Kidney epithelial cell (primary cell): ENCODE measurements at regions not wholly inside any gene's neighbourhood (a gene's known extent, or its start where the extent isn't known, plus 50 kb on each side); places are given as distances from the start of the nearest gene placed in this dataset.
"Not testable (repeated sequence)": the region's sequence is repeated elsewhere in the genome, so short reads cannot be mapped to it uniquely, and the experiment has no call there.

Experiments
- DNase-seq: peaks from one replicate; pipeline ENCODE4 v3.0.0-alpha.2; 2010; ENCODE audit warnings: low read depth
- H3K27me3 ChIP-seq: 2 replicates; pipeline ENCODE4 v1.6.0; 2011; ENCODE audit warnings: low read length; ENCODE audit not compliant: control insufficient read depth, insufficient read depth
- H3K36me3 ChIP-seq: 2 replicates; pipeline ENCODE4 v1.5.1; 2011; ENCODE audit warnings: low read length; ENCODE audit not compliant: control insufficient read depth, insufficient read depth
- H3K4me3 ChIP-seq: 2 replicates; pipeline ENCODE4 v1.5.1; 2011; ENCODE audit warnings: low read depth, mild to moderate bottlenecking, control low read depth, low read length
- CTCF ChIP-seq: IDR thresholded peaks from 2 replicates; pipeline ENCODE4 v1.5.1; 2011; ENCODE audit warnings: mild to moderate bottlenecking, moderate library complexity, low read length, control low read depth, inconsistent platforms; ENCODE audit not compliant: insufficient read depth, poor library complexity, severe bottlenecking

- no peak for DNase-seq
- no peak for TF ChIP-seq CTCF
- Histone ChIP-seq H3K27me3 (no peaks in the 10 kb centered on the region), H3K4me3 (no peak overlapping the region), H3K36me3 (no peaks in the 10 kb centered on the region)
Observed at GRCh38 chrX:7996851-7997250, 69.6 kb upstream of the PNPLA4 start.

GRCh38 chrX:7996414-7996813 is 69.2 kb upstream of the PNPLA4 start:
- no peaks in the 10 kb centered on the region for H3K27me3 ChIP-seq
- no peak for DNase-seq
- H3K36me3 ChIP-seq, result no peaks in the 10 kb centered on the region
- peak; percentile 48 for TF ChIP-seq CTCF
- H3K4me3 ChIP-seq, result no peak overlapping the region

DNA sequence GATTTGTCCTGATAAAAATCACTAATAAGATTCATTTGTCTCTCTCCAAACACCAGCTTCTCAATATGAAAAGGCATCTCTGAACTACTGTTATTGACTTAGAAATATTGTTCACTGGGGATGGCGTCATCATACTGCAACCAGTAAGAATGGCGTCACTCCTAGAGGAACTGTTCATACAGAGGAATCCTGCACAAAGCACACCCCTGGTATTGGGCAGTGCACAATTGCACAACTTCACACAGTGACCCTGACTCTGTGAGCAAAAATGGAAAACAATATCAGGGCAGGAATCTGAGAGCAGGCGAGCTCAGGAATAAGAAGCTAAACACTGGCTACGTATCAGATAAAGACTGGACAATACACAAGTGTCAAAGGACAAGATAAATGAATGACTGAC is 66.7 kb upstream of the PNPLA4 start:
- TF ChIP-seq CTCF, result no peak
- H3K27me3 ChIP-seq, result no peaks in the 10 kb centered on the region
- no peak for DNase-seq
- H3K36me3 ChIP-seq, result no peaks in the 10 kb centered on the region
- H3K4me3 ChIP-seq, result no peak overlapping the region

DNA sequence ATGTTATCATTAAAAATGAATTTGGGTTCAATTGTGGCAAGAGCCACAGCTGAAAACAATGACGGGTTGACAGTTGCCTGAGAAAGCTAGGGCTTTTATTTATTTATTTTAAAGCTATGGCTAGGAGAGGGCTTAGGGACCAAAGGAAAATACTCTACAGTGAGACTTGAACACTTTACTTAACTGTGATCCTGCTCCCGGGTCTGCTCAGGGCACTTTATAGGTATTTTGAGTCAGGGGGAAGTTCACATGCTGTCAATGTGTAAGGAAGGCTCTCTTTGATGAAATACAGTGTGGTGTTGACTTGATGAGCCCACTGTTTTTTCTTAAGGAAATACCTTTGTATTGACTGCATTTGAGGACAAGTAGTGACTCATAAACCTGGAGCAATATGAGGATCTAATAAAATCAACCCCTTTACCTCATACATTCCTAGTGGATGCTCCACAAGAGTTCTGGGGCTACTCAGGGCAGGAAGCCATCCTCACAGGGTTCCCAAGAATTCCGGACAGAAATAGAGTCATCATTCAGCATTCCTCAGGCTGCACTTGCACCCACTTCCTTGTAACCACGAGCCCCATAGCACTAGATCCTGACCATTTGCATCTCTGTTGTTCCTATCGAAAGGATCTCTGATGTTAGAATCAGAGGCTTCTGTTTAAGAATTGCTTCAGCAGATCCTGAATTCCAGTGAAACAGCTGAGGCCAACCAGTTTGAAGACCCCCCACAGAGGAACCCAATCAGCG is 61.0 kb upstream of the PNPLA4 start:
- not testable (repeated sequence) for DNase-seq, H3K36me3 ChIP-seq, H3K4me3 ChIP-seq, H3K27me3 ChIP-seq

- no peaks in the 10 kb centered on the region for H3K36me3 ChIP-seq
- no peak for DNase-seq
- no peak for TF ChIP-seq CTCF
- no peaks in the 10 kb centered on the region for H3K27me3 ChIP-seq
- no peak overlapping the region for H3K4me3 ChIP-seq
Observed at GRCh38 chrX:7987160-7988012, 60.2 kb upstream of the PNPLA4 start.

GRCh38 chrX:7986738-7987137 is 59.5 kb upstream of the PNPLA4 start:
- DNase-seq, H3K36me3 ChIP-seq, H3K27me3 ChIP-seq, H3K4me3 ChIP-seq: not testable (repeated sequence)

DNA sequence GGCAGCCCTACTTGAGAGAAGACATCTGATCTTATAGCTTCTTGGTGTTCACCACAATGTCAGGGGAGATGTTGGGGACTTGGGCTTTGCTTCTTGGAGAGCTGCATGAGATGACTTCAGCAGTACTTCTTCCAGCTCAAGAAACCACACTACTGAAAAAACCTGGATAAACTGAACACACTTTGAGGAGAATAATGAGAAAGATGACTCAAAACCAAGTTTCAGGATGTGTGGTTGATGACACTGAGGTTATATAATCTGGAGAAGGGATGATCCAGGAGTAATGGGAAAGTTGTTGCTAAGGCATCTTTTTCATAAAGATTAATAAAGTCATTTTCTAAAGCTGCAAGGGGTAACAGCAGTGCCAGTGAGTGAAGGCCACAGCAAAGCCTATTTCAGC is 58.4 kb upstream of the PNPLA4 start:
- no peaks in the 10 kb centered on the region for H3K36me3 ChIP-seq
- no peak for DNase-seq
- TF ChIP-seq CTCF, result no peak
- H3K4me3 ChIP-seq, result no peak overlapping the region
- no peaks in the 10 kb centered on the region for H3K27me3 ChIP-seq
